ENCODE measurements at regions not wholly inside any gene's neighbourhood (a gene's known extent, or its start where the extent isn't known, plus 50 kb on each side); places are given as distances from the start of the nearest gene placed in this dataset.

DNA sequence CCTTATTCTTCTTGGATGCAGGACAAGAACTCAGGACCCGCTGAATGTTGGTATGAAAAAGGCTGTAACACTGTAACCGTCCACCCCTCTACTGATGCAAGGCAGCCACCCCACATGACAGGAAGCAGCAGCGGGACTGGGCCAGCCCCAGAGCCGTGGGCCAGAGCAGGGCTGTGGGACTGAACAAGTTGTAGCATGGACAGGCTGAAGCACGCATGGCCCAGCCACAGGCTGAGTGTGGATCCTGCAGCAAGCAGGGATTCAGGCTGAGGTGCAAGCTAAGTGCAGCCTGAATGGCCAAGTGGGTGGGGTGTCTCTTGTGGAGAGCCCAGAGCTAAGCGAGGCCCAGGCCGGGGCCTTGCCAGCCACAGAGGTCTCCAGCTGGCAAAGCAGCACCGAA, 632.2 kb downstream of the SPOCK3 start:
- TF ChIP-seq, protein P1, sequence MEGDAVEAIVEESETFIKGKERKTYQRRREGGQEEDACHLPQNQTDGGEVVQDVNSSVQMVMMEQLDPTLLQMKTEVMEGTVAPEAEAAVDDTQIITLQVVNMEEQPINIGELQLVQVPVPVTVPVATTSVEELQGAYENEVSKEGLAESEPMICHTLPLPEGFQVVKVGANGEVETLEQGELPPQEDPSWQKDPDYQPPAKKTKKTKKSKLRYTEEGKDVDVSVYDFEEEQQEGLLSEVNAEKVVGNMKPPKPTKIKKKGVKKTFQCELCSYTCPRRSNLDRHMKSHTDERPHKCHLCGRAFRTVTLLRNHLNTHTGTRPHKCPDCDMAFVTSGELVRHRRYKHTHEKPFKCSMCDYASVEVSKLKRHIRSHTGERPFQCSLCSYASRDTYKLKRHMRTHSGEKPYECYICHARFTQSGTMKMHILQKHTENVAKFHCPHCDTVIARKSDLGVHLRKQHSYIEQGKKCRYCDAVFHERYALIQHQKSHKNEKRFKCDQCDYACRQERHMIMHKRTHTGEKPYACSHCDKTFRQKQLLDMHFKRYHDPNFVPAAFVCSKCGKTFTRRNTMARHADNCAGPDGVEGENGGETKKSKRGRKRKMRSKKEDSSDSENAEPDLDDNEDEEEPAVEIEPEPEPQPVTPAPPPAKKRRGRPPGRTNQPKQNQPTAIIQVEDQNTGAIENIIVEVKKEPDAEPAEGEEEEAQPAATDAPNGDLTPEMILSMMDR (IDR thresholded peaks at IDR 0.05; ENCODE audit: low read depth, low read length, missing input control), result no peak
- TF ChIP-seq, protein P2, sequence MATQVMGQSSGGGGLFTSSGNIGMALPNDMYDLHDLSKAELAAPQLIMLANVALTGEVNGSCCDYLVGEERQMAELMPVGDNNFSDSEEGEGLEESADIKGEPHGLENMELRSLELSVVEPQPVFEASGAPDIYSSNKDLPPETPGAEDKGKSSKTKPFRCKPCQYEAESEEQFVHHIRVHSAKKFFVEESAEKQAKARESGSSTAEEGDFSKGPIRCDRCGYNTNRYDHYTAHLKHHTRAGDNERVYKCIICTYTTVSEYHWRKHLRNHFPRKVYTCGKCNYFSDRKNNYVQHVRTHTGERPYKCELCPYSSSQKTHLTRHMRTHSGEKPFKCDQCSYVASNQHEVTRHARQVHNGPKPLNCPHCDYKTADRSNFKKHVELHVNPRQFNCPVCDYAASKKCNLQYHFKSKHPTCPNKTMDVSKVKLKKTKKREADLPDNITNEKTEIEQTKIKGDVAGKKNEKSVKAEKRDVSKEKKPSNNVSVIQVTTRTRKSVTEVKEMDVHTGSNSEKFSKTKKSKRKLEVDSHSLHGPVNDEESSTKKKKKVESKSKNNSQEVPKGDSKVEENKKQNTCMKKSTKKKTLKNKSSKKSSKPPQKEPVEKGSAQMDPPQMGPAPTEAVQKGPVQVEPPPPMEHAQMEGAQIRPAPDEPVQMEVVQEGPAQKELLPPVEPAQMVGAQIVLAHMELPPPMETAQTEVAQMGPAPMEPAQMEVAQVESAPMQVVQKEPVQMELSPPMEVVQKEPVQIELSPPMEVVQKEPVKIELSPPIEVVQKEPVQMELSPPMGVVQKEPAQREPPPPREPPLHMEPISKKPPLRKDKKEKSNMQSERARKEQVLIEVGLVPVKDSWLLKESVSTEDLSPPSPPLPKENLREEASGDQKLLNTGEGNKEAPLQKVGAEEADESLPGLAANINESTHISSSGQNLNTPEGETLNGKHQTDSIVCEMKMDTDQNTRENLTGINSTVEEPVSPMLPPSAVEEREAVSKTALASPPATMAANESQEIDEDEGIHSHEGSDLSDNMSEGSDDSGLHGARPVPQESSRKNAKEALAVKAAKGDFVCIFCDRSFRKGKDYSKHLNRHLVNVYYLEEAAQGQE (IDR thresholded peaks at IDR 0.05), result no peak
- TF ChIP-seq NR2F2 (IDR thresholded peaks at IDR 0.05), result no peak
- TF ChIP-seq, protein P3, sequence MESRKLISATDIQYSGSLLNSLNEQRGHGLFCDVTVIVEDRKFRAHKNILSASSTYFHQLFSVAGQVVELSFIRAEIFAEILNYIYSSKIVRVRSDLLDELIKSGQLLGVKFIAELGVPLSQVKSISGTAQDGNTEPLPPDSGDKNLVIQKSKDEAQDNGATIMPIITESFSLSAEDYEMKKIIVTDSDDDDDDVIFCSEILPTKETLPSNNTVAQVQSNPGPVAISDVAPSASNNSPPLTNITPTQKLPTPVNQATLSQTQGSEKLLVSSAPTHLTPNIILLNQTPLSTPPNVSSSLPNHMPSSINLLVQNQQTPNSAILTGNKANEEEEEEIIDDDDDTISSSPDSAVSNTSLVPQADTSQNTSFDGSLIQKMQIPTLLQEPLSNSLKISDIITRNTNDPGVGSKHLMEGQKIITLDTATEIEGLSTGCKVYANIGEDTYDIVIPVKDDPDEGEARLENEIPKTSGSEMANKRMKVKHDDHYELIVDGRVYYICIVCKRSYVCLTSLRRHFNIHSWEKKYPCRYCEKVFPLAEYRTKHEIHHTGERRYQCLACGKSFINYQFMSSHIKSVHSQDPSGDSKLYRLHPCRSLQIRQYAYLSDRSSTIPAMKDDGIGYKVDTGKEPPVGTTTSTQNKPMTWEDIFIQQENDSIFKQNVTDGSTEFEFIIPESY (IDR thresholded peaks at IDR 0.05), result no peak
- no peak for TF ChIP-seq RAD21 (IDR thresholded peaks at IDR 0.05)
- no peak for TF ChIP-seq GABPA (IDR thresholded peaks at IDR 0.05 in 1 of 2, conservative IDR thresholded peaks at IDR 0.05 in 1 of 2)
- TF ChIP-seq EGR1 (IDR thresholded peaks at IDR 0.05; ENCODE audit: low read depth in 2 of 2), result no peak
- TF ChIP-seq YY1 (IDR thresholded peaks at IDR 0.05), result no peak
- TF ChIP-seq SP1 (IDR thresholded peaks at IDR 0.05), result no peak
- TF ChIP-seq, protein P4, sequence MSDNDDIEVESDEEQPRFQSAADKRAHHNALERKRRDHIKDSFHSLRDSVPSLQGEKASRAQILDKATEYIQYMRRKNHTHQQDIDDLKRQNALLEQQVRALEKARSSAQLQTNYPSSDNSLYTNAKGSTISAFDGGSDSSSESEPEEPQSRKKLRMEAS (IDR thresholded peaks at IDR 0.05), result no peak
- no peak for TF ChIP-seq TAF1 (conservative IDR thresholded peaks at IDR 0.05)
- no peak for TF ChIP-seq JUND (IDR thresholded peaks at IDR 0.05)
- no peak for TF ChIP-seq HNF4G (IDR thresholded peaks at IDR 0.05)
- TF ChIP-seq, protein P5, sequence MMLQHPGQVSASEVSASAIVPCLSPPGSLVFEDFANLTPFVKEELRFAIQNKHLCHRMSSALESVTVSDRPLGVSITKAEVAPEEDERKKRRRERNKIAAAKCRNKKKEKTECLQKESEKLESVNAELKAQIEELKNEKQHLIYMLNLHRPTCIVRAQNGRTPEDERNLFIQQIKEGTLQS (IDR thresholded peaks at IDR 0.05), result no peak

Measured in liver (tissue), 3 donors.